NOMO-1 treated with DMSO at 0.1 percent for 48 hours (cell line): ENCODE measurements at regions not wholly inside any gene's neighbourhood (a gene's known extent, or its start where the extent isn't known, plus 50 kb on each side); places are given as distances from the start of the nearest gene placed in this dataset.
"Not testable (repeated sequence)": the region's sequence is repeated elsewhere in the genome, so short reads cannot be mapped to it uniquely, and the experiment has no call there.

Source experiments
- DNase-seq: peaks from one replicate; lab custom pipeline; 2025; ENCODE audit not compliant: unreplicated experiment; lab: John Stamatoyannopoulos, UW

- DNase-seq: no peak
Measured at GRCh38 chr5:125630237-125630636, 793.0 kb upstream of the GRAMD2B start.

- no peak for DNase-seq
Measured at GRCh38 chr5:125633523-125633922, 789.7 kb upstream of the GRAMD2B start.

DNA sequence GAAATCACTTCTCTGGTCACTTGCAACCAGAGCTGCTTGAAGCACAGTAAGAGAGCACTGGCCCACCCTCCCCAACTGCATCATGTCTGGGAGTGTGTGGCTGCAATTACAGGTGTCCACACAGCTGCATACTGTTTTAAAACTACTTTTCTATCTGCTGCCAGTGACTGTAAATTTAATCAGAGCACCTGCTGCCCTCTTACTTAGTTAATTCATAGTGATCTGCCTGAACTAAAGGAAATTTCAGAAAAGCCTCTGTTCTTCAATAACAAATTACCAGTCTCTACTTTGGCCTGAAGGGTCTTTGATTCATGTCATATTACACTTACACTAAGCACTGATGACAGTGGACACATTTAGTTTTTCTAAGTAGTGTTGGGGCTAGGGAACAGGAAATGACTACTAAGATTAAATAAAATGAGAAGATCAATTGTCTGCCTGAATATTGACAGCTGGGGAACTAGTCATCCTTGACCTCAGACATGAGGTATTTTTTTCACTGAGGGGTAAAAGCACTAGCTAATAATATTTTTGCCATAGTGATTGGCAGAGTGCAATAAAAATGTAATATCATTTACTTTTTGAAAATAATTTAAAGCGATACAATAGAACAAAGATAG, 788.9 kb upstream of the GRAMD2B start:
- DNase-seq: no peak

DNA sequence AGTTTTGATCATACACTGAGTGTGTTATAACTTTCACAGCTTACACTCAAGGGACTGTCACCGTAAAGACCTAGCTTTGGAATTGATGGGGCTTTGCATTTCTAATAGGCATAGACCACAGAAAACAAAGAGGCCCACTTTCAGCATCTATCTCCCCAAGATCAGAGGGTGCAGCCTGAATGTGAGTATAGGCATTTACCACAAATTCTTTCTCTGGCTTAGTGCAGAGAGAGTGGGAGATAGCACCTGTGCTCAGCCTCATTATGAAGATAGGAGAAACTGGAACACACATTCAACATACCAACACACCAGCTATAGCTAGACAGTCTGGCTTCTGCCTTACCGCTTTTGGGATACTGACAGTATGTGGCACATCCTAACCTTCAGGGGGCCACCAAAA, 783.4 kb upstream of the GRAMD2B start:
- no peak for DNase-seq

- no peak for DNase-seq
Measured at GRCh38 chr5:125652761-125653160, 770.4 kb upstream of the GRAMD2B start.

GRCh38 chr5:125654392-125654791, 768.8 kb upstream of the GRAMD2B start:
- DNase-seq: no peak

- DNase-seq: no peak
Measured at GRCh38 chr5:125655156-125655555, 768.1 kb upstream of the GRAMD2B start.

DNA sequence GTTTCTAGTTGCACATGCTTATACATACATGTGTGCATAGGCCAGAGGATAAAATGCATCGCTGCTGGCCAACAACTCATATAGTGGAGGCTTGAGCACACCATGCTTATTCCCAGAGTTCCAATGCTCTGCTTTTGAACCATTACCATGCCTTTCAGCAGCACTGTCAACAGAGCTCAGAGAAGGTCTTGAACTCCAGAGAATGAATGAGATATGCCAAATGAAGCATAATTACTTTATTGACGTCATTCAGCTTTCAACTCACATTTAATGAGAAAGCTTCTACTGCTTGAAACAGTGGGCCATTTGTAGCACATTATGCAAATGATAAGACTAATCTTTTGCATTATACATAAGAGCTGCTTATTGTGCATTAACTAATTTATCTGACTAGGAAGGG, 765.3 kb upstream of the GRAMD2B start:
- DNase-seq: no peak

GRCh38 chr5:125659316-125660023, 763.7 kb upstream of the GRAMD2B start:
- DNase-seq: no peak

GRCh38 chr5:125660231-125660895, 762.8 kb upstream of the GRAMD2B start:
- no peak for DNase-seq

DNA sequence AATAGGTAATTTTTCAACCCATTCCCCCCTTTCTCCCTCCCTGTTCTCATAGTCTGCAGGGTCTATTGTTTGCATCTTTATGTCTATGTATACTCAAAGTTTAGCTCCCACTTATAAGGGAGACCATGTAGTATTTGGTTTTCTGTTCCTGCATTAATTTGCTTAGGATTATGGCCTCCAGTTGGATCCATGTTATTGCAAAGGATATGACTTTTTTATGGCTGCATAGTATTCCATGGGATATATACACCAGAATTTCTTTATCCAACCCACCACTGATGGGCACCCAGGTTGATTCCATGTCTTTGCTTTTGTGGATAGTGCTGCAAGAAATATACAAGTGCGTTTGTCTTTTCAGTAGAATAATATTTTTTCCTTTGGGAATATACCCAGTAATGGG, 761.6 kb upstream of the GRAMD2B start:
- no peak for DNase-seq

DNA sequence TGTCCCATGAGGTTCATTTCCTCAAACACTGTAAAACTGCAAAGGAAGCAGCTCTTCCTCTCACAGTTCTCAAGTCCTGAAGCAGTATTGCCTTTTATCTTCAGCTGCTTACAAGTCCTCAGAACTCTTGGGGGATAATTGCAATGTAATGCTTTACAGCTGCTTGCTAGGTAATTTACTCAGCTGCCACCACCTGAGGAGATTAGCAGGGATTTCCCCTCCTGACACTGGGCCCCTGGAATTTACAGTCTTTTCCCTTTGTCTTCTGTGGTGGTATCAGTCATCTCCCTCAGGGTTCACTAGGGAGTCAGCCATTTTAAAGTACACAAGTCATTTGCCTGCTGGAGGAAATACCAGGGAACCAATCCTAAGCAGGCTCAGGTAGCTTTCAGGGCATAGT, 754.3 kb upstream of the GRAMD2B start:
- no peak for DNase-seq

DNA sequence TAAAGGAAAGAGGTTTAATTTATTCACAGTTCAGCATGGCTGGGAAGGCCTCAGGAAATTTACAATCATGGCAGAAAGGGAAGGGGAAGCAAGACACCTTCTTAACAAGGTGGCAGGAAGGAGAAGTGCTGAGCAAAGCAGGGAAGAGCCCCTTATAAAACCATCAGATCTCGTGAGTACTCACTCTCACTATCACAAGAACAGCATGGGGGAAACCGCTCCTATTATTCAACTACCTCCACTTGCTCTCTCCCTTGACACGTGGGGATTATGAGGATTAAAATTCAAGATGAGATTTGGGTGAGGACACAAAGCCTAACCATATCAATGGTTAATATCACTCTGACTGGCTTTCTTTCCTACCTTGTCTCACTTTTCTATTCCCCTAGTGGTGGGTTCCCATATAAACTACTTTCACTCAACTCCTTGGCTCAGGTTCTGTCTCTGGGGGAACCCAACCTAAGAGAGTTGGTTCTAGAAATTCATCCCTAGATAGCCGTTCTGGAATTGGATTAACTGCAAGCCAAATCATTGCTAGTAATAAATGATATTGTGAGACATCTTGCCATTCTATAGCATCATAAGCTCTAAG, 749.8 kb upstream of the GRAMD2B start:
- no peak for DNase-seq

- no peak for DNase-seq
Measured at GRCh38 chr5:125679522-125679921, 743.7 kb upstream of the GRAMD2B start.

DNA sequence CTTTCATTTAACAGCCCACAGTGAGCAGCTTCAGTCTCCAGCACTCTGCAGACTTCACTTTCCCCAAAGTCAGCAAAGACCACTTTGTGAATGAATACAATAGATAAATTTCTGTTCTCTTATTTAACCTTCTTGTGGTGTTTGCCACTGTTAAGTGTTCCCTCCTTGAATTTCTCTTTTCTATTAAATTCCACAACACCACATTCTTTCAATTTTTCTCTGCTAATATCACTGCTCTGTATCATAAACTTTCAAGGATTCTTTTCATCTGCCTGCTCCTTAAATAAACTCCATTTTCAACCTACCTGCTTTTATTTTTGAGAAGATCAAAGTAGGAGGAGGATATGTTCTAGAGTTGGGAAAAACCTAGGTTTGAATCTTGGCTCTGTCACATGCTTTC, 739.5 kb upstream of the GRAMD2B start:
- no peak for DNase-seq

GRCh38 chr5:125685771-125686170, 737.4 kb upstream of the GRAMD2B start:
- no peak for DNase-seq

GRCh38 chr5:125691738-125692530, 731.3 kb upstream of the GRAMD2B start:
- DNase-seq: not testable (repeated sequence)

DNA sequence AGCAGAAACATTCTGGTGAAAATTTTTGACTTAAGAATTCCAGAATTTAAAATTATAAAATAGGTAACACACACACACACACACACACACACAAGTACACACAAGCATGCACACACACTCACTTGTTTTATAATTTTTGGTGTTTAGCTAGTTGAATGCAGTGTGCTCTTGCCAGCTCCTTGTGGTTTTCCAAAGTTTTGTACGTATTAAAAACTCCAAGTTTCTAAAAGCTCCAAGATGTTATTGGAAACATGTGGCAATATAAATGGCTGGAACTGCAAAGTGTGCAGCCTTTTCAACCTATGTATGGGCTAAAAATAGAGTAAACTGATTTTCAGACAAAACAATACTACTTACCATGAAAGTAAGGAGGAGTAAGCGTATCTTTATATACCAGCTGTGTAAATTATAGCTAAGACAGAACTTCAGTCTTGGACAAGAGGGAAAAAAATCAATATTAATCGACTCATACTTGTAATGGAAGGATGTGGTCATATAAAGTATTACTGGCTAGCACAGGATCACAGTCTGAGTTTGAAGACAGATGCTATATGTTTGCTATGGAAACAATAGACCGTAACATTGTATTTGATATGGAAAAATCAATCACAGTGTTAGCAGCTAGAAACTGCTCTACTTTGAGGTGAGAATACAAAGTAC, 727.1 kb upstream of the GRAMD2B start:
- no peak for DNase-seq

DNA sequence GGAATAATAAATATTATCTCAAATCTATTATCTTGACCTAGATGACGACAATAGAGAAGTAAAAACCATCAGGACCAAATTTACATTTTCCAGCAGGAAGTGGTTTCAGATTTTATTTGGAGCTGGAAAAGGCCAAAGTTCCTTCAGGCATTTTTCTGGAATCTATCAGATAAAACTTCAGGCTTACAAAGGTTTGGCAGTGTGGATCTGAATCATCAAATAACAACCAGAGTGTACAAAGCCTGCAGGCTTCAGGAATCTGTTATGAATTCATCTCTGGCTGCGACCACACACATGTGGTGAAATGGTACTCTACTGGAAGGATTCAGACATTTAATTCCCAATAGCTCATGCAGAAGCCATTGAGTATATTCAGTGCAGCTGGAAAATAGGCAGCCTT, 726.4 kb upstream of the GRAMD2B start:
- no peak for DNase-seq

DNA sequence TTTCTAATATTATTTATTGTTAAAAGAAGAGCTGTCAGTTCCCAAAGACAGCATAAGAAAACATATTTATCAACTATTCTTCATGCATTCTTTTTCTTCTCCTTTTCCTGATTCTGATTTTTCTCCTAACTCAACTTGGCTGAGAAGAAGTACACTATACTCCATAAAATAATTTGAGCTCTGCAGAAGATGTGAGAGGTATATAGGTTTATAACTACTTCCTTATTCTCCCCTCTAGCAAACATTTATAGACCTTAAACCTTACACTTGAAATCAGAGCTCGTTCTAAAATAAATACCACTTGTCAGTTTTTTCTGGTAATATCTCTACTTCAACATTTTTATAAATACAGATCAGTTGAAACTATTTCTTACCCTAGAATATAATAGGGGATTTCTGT, 724.8 kb upstream of the GRAMD2B start:
- no peak for DNase-seq

GRCh38 chr5:125699860-125700259, 723.3 kb upstream of the GRAMD2B start:
- peak; percentile 0 for DNase-seq
